ENCODE measurements at regions not wholly inside any gene's neighbourhood (a gene's known extent, or its start where the extent isn't known, plus 50 kb on each side); places are given as distances from the start of the nearest gene placed in this dataset.
A peak's percentile ranks its signal among the peaks of the same experiment; 100 is the strongest.
"Not testable (repeated sequence)": the region's sequence is repeated elsewhere in the genome, so short reads cannot be mapped to it uniquely, and the experiment has no call there.

- WGBS, 2 donors, result 85 to 93% methylated on average over 3 of the region's 3 CpGs
- no peak overlapping the region for H3K27ac ChIP-seq
- intact Hi-C loops (cut with DNase I), result no loop called here
- FAIRE-seq (no peak), ATAC-seq (no peak), DNase-seq (no peak)
- H3K36me3 ChIP-seq, result no peaks in the 10 kb centered on the region
- no peak for TF ChIP-seq CTCF (IDR thresholded peaks at IDR 0.05)
- no peak overlapping the region for H3K4me3 ChIP-seq
- no peaks in the 10 kb centered on the region for H3K9me3 ChIP-seq
- peaks cover 8 to 19% (median 14%) of the 10 kb centered on the region in 3 donors for H3K4me1 ChIP-seq
- no peaks in the 10 kb centered on the region for H3K27me3 ChIP-seq
Measured at GRCh38 chr5:34553581-34553980, 102.5 kb upstream of the RAI14 start.

GRCh38 chr5:34554641-34555040 lies 101.5 kb upstream of the RAI14 start:
- Histone ChIP-seq H3K27me3 (no peaks in the 10 kb centered on the region), H3K36me3 (no peaks in the 10 kb centered on the region), H3K27ac (no peak overlapping the region), H3K4me3 (no peak overlapping the region), H3K9me3 (no peaks in the 10 kb centered on the region), H3K4me1 (peaks cover 8 to 19% (median 14%) of the 10 kb centered on the region in 3 donors)
- FAIRE-seq (no peak), DNase-seq (no peak), ATAC-seq (no peak)
- 12 to 14% methylated on average over 5 of the region's 5 CpGs for WGBS, 2 donors
- intact Hi-C loops (cut with DNase I), result no loop called here
- no peak for TF ChIP-seq CTCF (IDR thresholded peaks at IDR 0.05)

- Histone ChIP-seq H3K4me1 (peaks cover 8 to 19% (median 9%) of the 10 kb centered on the region in 3 donors), H3K9me3 (no peaks in the 10 kb centered on the region), H3K36me3 (no peaks in the 10 kb centered on the region), H3K27me3 (no peaks in the 10 kb centered on the region), H3K27ac (peak overlapping the region in 1 of 4 donors; percentile 25), H3K4me3 (no peak overlapping the region)
- 29 to 31% methylated on average over 10 of the region's 10 CpGs for WGBS, 2 donors
- intact Hi-C loops (cut with DNase I), result no loop called here
- TF ChIP-seq CTCF (IDR thresholded peaks at IDR 0.05), result no peak
- FAIRE-seq, result no peak
- peak in 3 of 4 donors; percentile 57 to 70 (median 59) for ATAC-seq
- DNase-seq, result no peak
Measured at GRCh38 chr5:34555699-34556508, 100.2 kb upstream of the RAI14 start.

GRCh38 chr5:34556509-34556782 lies 99.7 kb upstream of the RAI14 start:
- intact Hi-C loops (cut with DNase I), result no loop called here
- no peaks in the 10 kb centered on the region for H3K27me3 ChIP-seq
- WGBS, 2 donors, result 37 to 44% methylated on average over 2 of the region's 2 CpGs
- H3K9me3 ChIP-seq, result no peaks in the 10 kb centered on the region
- DNase-seq (no peak), ATAC-seq (peak; percentile 26 to 61 (median 43)), FAIRE-seq (no peak)
- no peaks in the 10 kb centered on the region for H3K36me3 ChIP-seq
- H3K4me3 ChIP-seq, result no peak overlapping the region
- H3K4me1 ChIP-seq, result peaks cover 6 to 19% (median 8%) of the 10 kb centered on the region in 3 donors
- no peak overlapping the region for H3K27ac ChIP-seq
- TF ChIP-seq CTCF (IDR thresholded peaks at IDR 0.05), result no peak

- DNase-seq; H3K27me3 ChIP-seq; ATAC-seq; H3K4me3 ChIP-seq; H3K4me1 ChIP-seq; H3K27ac ChIP-seq; H3K36me3 ChIP-seq; H3K9me3 ChIP-seq; FAIRE-seq; intact Hi-C loops (cut with DNase I): not testable (repeated sequence)
- WGBS, 2 donors, result 93 to 96% methylated on average over 2 of the region's 2 CpGs
Measured at GRCh38 chr5:34561581-34561980, 94.5 kb upstream of the RAI14 start.
